ENCODE measurements at regions not wholly inside any gene's neighbourhood (a gene's known extent, or its start where the extent isn't known, plus 50 kb on each side); places are given as distances from the start of the nearest gene placed in this dataset.
"Not testable (repeated sequence)": the region's sequence is repeated elsewhere in the genome, so short reads cannot be mapped to it uniquely, and the experiment has no call there.

GRCh38 chr12:90690120-90690519, 264.9 kb downstream of the CCER1 start:
- Histone ChIP-seq H3K27me3 (replicated peaks; ENCODE audit: control insufficient read depth, insufficient read depth, low read length) (no peaks in the 10 kb centered on the region), H3K36me3 (ENCODE audit: control insufficient read depth, insufficient read depth, low read length) (no peaks in the 10 kb centered on the region), H3K4me3 (replicated peaks; ENCODE audit: low read depth, low read length) (no peak overlapping the region)
- TF ChIP-seq, protein P1, sequence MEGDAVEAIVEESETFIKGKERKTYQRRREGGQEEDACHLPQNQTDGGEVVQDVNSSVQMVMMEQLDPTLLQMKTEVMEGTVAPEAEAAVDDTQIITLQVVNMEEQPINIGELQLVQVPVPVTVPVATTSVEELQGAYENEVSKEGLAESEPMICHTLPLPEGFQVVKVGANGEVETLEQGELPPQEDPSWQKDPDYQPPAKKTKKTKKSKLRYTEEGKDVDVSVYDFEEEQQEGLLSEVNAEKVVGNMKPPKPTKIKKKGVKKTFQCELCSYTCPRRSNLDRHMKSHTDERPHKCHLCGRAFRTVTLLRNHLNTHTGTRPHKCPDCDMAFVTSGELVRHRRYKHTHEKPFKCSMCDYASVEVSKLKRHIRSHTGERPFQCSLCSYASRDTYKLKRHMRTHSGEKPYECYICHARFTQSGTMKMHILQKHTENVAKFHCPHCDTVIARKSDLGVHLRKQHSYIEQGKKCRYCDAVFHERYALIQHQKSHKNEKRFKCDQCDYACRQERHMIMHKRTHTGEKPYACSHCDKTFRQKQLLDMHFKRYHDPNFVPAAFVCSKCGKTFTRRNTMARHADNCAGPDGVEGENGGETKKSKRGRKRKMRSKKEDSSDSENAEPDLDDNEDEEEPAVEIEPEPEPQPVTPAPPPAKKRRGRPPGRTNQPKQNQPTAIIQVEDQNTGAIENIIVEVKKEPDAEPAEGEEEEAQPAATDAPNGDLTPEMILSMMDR (IDR thresholded peaks at IDR 0.05; ENCODE audit: insufficient read depth, low read length, poor library complexity, severe bottlenecking): no peak
- DNase-seq (ENCODE audit: extremely low read depth, insufficient read length): no peak

DNA sequence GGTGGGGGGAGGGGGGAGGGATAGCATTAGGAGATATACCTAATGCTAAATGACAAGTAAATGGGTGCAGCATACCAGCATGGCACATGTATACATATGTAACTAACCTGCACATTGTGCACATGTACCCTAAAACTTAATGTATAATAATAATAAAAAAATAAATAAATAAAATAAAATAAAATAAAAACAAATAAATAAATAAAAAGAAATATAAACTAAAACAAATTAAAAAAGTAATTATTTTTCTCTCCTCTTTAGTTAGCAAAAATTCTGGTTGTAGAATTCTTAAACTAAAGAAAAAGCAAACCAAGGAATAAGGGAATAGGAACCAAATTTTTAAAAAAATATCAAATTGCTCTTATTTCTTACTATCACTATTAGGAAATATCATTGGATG, 267.3 kb downstream of the CCER1 start:
- H3K27me3 ChIP-seq (replicated peaks; ENCODE audit: control insufficient read depth, insufficient read depth, low read length); DNase-seq (ENCODE audit: extremely low read depth, insufficient read length); H3K4me3 ChIP-seq (replicated peaks; ENCODE audit: low read depth, low read length); H3K36me3 ChIP-seq (ENCODE audit: control insufficient read depth, insufficient read depth, low read length): not testable (repeated sequence)

GRCh38 chr12:90683871-90684270, 271.1 kb downstream of the CCER1 start:
- TF ChIP-seq, protein P1 (IDR thresholded peaks at IDR 0.05; ENCODE audit: insufficient read depth, low read length, poor library complexity, severe bottlenecking): no peak
- H3K27me3 ChIP-seq (replicated peaks; ENCODE audit: control insufficient read depth, insufficient read depth, low read length): no peaks in the 10 kb centered on the region
- DNase-seq (ENCODE audit: extremely low read depth, insufficient read length): no peak
- H3K36me3 ChIP-seq (ENCODE audit: control insufficient read depth, insufficient read depth, low read length): no peaks in the 10 kb centered on the region
- H3K4me3 ChIP-seq (replicated peaks; ENCODE audit: low read depth, low read length): no peak overlapping the region

- TF ChIP-seq, protein P1 (IDR thresholded peaks at IDR 0.05; ENCODE audit: insufficient read depth, low read length, poor library complexity, severe bottlenecking): no peak
- no peaks in the 10 kb centered on the region for H3K27me3 ChIP-seq (replicated peaks; ENCODE audit: control insufficient read depth, insufficient read depth, low read length)
- no peak overlapping the region for H3K4me3 ChIP-seq (replicated peaks; ENCODE audit: low read depth, low read length)
- no peaks in the 10 kb centered on the region for H3K36me3 ChIP-seq (ENCODE audit: control insufficient read depth, insufficient read depth, low read length)
- no peak for DNase-seq (ENCODE audit: extremely low read depth, insufficient read length)
Measured at GRCh38 chr12:90682398-90682797, 272.6 kb downstream of the CCER1 start.

DNA sequence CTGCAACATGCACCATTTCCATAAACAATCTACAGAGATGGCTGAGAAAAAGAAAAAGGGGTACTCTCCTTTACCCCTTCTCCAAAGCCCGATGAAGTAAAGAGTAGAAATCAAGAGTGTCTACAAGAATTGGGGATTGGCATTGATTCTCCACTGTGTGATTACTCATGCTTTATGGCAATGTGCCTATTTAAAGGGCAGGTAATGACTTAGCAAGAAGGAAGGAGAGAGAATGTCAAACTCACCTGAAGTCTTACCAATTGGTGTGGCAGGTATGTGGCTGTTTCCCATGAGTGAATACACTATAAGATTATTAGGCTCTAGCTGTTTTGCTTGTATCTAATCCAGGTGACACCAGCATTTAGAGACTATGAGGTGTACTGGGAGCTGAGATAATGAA, 275.3 kb downstream of the CCER1 start:
- no peak for DNase-seq (ENCODE audit: extremely low read depth, insufficient read length)
- Histone ChIP-seq H3K4me3 (replicated peaks; ENCODE audit: low read depth, low read length) (no peak overlapping the region), H3K27me3 (replicated peaks; ENCODE audit: control insufficient read depth, insufficient read depth, low read length) (no peaks in the 10 kb centered on the region), H3K36me3 (ENCODE audit: control insufficient read depth, insufficient read depth, low read length) (no peaks in the 10 kb centered on the region)
- TF ChIP-seq, protein P1 (IDR thresholded peaks at IDR 0.05; ENCODE audit: insufficient read depth, low read length, poor library complexity, severe bottlenecking): no peak

- Histone ChIP-seq H3K36me3 (ENCODE audit: control insufficient read depth, insufficient read depth, low read length) (no peaks in the 10 kb centered on the region), H3K4me3 (replicated peaks; ENCODE audit: low read depth, low read length) (no peak overlapping the region), H3K27me3 (replicated peaks; ENCODE audit: control insufficient read depth, insufficient read depth, low read length) (no peaks in the 10 kb centered on the region)
- DNase-seq (ENCODE audit: extremely low read depth, insufficient read length): no peak
- TF ChIP-seq, protein P1 (IDR thresholded peaks at IDR 0.05; ENCODE audit: insufficient read depth, low read length, poor library complexity, severe bottlenecking): no peak
Measured at GRCh38 chr12:90677552-90677951, 277.4 kb downstream of the CCER1 start.
